GM19035 (cell line): ENCODE measurements at regions not wholly inside any gene's neighbourhood (a gene's known extent, or its start where the extent isn't known, plus 50 kb on each side); places are given as distances from the start of the nearest gene placed in this dataset.

ENCODE experiments used
- ATAC-seq: cut with Tn5 transposase; IDR thresholded peaks from one replicate; pipeline ENCODE4 v1.9.1; 2021; ENCODE audit not compliant: unreplicated experiment

DNA sequence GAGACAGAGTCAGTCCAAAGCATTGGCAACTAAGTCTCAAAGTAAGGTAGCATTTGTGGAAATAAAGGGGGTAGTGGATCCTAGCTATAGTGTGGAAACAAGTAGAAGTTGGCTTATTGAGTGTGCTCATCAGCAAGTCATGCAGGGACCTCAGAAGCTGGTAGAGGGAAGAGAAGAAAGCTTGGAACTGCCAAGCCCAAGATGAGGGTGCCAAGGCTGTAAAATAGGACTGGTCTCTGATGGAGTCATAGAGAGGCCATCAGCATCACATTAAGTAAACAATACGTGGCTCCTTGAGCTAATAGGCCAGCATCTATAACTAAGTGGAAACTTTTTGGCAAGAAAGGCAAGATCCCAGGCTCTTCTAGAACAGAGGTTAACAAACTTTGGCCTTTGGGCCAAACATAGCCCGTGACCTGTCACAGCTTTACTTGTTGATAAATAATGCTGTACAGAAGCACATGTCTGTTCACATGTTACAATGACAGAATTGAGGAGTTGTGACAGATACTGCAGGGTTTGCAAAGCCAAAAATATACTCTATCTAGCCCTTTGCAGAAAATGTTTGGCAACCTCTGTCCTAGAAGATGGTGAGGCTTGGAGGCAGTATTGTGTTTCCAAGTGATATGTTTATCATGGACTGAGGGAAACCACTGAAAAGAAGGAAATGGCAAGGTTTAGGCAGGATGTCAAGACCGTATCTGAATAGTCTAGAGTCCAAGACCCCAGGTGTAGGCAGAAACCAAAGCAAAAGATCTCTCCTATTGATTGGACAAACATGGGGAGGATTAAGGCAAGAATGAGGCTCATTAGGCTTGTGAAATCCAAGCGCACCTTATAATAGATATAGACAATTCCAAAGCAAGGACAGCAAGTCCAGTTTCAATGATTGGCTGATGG, 62.5 kb upstream of the CD44 start:
- ATAC-seq: no peak

DNA sequence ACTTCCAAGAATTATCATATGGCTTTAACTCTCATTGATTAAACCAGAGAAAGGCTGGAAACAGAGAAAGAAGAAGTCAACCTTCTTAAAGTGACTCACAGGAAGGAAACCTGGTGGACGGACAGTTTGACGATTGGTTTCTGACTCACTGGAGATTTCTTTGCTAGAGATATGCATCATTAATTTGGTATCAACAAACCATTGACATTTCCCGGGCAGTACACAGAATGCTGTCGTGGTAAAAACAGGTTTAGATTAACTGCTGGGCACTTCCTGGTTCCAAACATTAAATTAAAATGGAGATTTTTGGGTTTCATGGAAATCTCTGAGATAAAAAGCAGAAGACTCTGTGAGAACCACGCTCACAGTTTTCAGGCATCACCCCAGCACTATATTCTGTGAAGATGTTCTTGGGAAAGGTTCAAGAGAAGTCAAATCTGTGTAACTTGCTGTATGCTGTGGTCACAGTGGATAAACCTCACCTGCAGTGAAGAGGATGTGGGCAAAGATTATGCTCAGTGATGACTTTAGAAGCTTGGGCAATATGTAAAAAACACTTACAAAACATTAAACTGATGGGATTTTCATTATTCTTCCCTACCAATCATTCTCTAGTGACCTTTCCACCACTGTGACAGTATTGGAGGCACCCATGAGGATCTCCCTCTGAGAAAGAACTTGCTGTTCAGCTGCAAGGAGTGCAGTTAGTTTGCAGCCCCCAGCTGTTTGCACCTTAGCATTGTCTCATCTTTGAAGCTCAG, 61.1 kb upstream of the CD44 start:
- peak; percentile 50 for ATAC-seq

DNA sequence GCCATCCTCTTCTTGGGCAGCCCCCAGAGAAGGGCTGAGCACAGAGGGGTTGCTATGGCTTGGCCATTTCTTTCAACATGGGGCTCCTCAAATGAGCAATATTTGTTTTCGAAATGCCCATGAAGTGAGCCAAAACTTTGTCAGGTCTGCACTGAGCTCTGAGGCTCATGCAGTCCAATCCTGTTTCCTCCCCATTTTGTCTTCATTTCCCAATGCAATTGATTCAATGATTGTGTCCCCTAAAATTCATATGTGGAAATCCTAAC, 60.6 kb upstream of the CD44 start:
- no peak for ATAC-seq

DNA sequence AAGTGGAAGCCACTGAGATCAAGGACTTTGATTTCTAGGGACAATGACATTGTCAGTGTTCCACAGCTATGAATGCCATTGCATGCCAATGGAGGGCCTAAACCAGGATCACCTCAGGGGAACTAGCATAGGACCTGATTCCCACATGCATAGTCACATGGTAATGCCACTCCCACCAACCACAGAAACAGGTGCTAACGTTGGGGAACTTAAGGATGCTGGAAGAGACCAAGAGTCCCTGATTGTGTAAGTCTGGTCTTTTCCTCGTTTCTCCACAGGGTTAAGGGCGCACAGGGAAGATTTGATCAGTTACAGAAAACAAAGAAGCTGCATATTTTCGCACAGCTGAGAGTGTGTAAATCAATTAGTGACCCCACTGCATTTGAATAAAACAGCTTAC, 59.4 kb upstream of the CD44 start:
- no peak for ATAC-seq

DNA sequence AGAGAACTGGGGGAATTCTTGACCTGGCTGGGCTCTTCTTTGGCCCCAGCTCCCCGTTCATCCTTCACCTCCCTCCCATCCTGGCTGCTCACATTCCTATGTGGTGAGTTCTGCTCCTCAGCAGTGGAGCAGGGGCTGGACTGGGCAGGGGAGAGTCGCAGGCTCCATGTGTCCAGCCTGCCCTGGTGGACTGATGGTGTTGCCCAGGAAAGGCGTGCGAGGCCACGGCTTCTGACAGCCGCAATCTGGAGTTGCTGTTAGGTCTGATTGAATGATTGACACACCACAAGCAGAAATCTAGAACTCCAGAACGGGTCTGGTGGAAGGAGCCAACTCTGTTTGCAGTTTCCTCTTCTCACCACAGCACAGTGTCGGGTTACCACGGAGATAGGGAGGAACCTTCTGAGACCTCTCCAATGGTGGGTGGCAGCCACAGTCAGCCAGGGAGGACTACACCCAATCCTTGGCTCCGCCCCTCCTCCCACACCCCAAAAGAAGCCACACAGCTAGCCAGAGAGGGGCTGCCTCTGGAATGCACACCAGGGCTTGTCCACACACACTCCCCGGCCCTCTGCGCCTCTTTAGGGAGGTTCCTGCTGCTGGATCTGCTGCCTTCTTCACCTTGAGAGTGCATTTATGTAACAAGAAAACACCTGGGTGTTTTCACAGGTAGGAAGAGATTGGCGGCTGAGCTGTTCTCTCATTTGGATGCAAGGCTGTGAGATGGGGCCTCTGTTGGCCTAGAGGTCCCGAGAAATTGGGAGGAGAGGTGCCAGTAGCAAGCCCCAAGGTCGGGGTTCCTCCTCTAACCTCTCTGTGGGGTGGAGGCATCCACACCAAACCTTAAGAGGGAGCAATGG, 56.4 kb upstream of the CD44 start:
- peak; percentile 81 for ATAC-seq

DNA sequence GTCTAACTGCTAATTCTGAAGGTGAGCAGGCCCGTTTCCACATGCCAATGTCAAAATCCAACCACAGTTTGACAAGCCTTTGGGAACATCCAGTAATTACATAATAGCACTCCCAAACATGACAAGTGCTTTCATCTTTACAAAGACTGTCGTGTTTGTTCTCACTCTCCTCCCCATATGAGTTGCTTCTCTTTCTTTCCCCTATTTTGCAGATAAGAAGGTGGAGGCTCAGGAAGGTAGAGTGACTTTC, 55.9 kb upstream of the CD44 start:
- no peak for ATAC-seq

DNA sequence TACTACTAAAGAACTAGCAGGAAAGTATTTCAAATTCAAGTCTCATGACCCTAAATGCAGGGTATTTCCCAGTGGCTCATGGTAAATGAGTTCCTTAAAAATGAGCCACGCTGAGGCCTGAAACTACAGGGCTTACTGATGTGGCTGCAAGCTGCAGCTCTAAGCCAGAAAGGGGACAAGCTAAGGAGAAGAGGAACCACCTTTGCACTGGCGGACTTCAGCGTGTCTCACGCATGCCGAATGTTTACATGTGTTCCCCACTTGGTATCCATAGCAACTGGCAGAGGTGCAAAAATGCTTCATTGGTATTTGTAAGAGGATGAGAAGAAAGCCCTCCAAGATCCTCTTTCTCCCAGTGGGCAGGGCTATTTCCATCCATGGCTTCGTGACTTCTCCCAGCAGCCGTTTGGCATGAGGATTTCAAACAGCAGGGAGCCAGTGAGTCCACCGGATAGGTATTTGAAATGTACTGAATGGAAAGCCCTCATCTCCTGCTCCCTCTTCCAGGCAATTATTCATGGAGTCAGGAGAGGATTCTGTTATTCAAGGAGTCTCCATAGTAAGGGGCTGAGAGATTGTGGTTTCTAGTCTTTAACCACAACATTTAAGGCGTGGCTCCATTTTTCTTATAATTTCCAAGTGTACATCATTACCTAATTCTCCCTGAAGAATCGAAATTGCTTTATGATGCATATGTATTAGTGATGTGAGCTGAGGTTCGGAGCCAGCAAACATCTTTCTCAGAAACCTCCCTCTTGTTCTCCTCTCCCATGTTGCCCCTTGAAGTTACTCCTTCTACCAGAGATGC, 55.3 kb upstream of the CD44 start:
- peak; percentile 58 for ATAC-seq

DNA sequence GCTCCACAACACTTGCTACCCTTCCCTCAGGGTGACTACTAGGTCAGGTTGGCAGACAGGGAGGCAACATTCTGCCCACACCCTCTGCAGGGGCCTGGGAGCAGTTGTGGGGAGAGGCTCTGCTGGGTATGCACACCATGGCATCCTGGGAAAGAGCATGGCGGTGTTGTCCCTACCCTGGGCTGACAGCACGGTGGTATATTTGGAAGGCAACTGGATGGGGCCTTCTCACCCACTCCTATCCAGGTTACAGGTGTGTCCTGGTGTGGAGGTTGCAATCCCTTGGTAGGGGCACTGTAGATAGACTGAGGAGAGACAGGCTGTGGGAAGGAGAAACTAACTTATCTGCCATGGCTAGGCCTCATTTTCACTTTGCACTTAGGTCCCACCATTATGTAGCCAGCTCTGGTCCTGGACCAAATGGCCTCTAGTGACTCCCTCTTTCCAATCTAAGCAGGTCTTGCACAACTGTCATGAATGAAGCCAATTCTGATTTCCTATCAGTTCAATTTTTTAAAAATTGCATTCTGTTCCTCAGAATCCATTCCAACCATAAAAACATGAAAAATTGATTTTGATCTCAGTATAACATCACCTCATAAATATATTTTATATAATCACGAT, 54.0 kb upstream of the CD44 start:
- ATAC-seq: no peak

DNA sequence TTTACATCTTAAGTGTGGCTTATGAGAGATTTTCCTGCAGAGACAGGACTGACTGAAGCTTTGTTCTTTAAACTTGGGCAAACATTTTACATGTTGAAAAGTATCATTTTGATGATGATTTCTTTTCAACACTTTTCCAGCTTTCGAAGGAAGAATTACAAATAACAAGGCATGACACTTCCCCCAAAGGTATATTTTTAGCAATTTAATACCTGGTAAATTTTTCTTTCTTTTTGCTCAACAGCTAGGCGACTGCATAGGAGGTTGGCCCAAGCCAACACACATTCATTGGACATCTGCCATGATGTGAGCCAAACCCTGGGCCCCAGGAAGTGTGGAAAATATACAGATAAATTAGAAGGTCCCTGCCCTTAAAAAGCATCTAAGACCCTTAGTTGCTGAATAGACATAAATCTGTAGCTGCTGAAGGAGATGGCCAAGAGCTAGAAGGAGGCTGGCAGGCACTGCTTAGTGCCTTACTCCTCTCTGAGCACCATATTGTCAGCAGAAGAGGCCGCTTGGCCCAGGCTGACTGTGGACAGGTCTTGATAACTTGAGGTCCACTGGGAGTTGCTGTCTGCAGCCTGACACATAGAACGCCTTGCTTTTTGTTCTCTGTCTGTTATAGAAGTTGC, 53.3 kb upstream of the CD44 start:
- no peak for ATAC-seq

DNA sequence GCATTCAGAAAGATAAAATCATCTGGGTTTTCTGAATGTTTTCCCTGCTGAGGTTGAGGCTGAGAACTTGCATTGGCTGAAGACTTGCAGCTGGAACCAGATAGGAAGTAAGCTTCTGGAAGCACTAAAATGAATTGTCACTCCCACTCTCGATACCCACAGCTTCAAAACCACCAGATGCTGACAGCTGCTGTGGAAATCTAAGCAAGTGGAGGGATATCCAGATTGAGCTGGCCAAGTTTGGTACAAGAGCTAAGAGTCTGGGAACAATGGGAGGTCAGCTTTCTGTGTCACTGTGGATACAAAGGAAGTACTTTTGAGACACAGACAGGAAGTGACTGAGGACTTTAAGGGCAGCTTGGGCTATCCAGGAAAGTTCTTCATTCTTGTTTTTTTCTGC, 51.3 kb upstream of the CD44 start:
- ATAC-seq: no peak

DNA sequence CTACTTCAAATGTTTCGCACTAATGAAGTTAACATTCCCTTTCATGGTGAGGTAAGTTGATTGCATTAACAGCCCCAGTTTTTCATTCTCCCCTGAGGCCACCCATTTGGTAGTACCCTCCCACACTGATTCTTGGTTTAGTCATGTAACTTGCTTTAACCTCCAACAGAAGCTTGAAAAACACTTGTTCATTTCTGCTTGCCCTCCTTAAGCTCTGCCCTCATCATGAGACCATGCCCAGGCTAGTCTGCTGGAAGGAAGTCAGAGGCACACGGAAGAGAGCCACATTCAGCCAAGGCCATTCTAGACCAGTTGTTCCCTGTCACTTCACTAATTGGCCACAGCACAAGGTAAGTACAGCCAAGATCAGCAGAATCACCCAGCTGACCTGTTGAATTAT, 50.7 kb upstream of the CD44 start:
- no peak for ATAC-seq

DNA sequence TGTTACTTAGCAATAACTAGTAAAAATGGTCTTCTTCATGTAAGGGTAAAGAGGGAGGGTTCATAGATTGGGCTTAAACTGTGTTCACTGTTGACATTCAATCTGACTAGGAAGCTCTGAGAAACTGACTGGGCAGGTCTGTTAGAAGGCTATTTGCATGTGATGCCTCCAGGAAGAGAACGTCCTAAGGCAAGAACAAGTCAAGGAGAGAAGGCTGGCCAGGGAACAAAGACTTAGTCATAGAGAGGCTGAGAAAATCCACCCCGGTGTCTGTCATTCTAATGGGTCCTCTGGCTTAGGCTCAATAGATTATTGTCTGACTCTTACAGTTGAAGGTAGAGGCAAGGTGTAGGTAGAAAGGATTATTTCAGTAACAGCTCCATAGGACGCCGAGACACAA, 50.3 kb upstream of the CD44 start:
- ATAC-seq: no peak
